Stimulated activated CD4-positive, alpha-beta T cell treated with anti-CD3 and anti-CD28 coated beads, Interleukin-12 subunit alpha, Interleukin-12 subunit beta, amount 100 ng/mL, for 48 hours (primary cell): ENCODE measurements at regions not wholly inside any gene's neighbourhood (a gene's known extent, or its start where the extent isn't known, plus 50 kb on each side); places are given as distances from the start of the nearest gene placed in this dataset.

Source experiments
- DNase-seq, 3 donors: peaks; one replicate each; pipeline ENCODE4 v3.0.0-alpha.2; 2020; ENCODE audit warnings: low read depth in 2 of 3, low spot score in 1 of 3

- DNase-seq = no peak
Measured at GRCh38 chr15:93829115-93829870, 402.1 kb upstream of the MCTP2 start.

- no peak for DNase-seq
Measured at GRCh38 chr15:93826790-93827189, 404.6 kb upstream of the MCTP2 start.

- no peak for DNase-seq
Measured at GRCh38 chr15:93826293-93826692, 405.1 kb upstream of the MCTP2 start.

GRCh38 chr15:93825682-93826081, 405.7 kb upstream of the MCTP2 start:
- DNase-seq = no peak

GRCh38 chr15:93823971-93824913, 407.1 kb upstream of the MCTP2 start:
- no peak for DNase-seq

- no peak for DNase-seq
Measured at GRCh38 chr15:93820566-93820965, 410.8 kb upstream of the MCTP2 start.

- no peak for DNase-seq
Measured at GRCh38 chr15:93819826-93820225, 411.5 kb upstream of the MCTP2 start.

GRCh38 chr15:93816815-93817214, 414.5 kb upstream of the MCTP2 start:
- DNase-seq = no peak

- no peak for DNase-seq
Measured at GRCh38 chr15:93811305-93811704, 420.1 kb upstream of the MCTP2 start.

GRCh38 chr15:93809516-93809915, 421.8 kb upstream of the MCTP2 start:
- DNase-seq = no peak

- no peak for DNase-seq
Measured at GRCh38 chr15:93803421-93804152, 427.8 kb upstream of the MCTP2 start.

GRCh38 chr15:93801206-93801605, 430.2 kb upstream of the MCTP2 start:
- no peak for DNase-seq

GRCh38 chr15:93800805-93801204, 430.6 kb upstream of the MCTP2 start:
- DNase-seq = no peak

- no peak for DNase-seq
Measured at GRCh38 chr15:93789441-93789840, 441.9 kb upstream of the MCTP2 start.

- DNase-seq = no peak
Measured at GRCh38 chr15:93780073-93780472, 451.3 kb upstream of the MCTP2 start.

- DNase-seq = no peak
Measured at GRCh38 chr15:93779341-93779740, 452.0 kb upstream of the MCTP2 start.

- no peak for DNase-seq
Measured at GRCh38 chr15:93771196-93772030, 459.9 kb upstream of the MCTP2 start.

GRCh38 chr15:93770788-93771187, 460.6 kb upstream of the MCTP2 start:
- no peak for DNase-seq

GRCh38 chr15:93762036-93762435, 469.3 kb upstream of the MCTP2 start:
- no peak for DNase-seq

GRCh38 chr15:93759629-93760028, 471.7 kb upstream of the MCTP2 start:
- DNase-seq = no peak

GRCh38 chr15:93758824-93759223, 472.5 kb upstream of the MCTP2 start:
- DNase-seq = no peak
